ENCODE measurements at regions not wholly inside any gene's neighbourhood (a gene's known extent, or its start where the extent isn't known, plus 50 kb on each side); places are given as distances from the start of the nearest gene placed in this dataset.

DNA sequence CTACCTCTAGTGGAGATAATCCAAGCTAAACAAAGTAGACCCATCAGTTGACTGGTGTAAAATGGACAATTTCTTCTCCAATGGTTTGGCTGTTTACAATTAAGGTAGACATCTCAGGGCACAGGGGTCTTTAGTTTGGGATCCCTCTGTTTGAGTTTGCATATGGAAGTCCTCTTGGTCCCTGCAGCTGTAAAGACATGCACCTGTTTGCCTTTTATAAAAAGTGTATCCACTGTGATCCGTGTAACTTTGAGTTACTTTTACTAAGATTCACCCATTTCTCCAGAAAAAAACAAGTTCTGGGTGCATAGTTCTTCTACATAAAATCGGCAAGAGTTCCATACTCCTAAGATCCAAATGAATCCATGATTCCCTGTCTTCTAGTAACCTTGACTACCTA is 374.7 kb upstream of the ADAMTS16 start:
- DNase-seq, result no peak

DNA sequence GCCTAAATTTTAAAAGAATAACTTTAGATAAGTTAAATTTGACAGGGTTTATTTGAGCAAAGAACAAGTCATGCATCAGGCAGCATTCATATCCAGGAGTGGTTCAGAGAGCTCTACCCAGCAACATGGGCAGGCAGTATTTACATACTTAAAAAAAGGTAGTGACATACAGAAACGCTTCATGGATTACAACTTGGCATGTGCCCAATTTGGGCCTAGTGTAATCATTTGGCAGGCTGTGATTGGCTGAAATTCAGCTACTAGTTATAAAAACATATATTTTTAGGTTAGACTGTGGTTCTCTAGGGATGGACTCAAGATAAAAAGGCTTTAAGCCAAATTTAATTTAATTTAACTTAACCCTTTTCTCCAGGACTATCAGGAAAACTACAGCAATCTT is 374.0 kb upstream of the ADAMTS16 start:
- DNase-seq, result no peak

DNA sequence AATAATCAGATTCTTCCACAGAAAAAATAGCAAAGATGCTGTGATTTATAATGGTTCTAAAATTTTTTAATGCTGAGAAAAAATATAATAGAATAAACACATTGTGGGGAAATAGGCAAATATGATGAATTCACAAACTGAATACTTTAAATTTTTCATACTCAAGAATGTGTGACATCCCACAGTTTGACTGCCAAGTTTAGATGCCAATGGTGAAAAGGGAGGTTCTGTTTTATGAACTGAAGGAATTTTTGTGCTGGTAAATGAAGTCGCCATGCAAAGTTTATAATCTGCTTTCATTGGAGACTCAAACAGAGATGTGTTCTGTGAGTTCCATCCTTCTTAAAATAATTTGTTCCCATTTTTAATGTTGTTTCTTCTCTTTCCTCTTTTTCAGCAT is 367.5 kb upstream of the ADAMTS16 start:
- no peak for DNase-seq

DNA sequence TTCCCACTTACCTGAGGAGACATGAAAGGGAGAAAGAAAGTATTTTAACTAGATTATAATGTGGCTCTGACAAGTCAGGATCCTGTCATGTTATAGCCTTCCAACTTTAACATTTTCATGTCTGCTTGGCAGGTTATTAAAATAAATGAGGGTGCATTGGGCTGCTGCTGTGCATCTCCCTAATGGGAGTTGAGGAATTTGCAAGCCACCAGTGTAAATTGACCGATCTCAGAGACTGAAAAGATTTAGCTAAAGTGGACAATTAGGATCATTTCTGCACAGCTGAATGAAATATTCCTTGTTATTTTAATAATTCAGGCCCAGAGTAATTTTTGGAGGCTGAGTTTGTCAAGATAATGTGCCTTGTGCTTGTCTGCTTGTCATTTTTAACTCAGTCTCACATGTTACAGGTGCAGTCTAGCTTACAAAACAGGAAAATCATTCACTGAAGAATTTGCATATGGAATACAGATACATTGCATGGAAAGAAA is 366.3 kb upstream of the ADAMTS16 start:
- DNase-seq, result no peak

DNA sequence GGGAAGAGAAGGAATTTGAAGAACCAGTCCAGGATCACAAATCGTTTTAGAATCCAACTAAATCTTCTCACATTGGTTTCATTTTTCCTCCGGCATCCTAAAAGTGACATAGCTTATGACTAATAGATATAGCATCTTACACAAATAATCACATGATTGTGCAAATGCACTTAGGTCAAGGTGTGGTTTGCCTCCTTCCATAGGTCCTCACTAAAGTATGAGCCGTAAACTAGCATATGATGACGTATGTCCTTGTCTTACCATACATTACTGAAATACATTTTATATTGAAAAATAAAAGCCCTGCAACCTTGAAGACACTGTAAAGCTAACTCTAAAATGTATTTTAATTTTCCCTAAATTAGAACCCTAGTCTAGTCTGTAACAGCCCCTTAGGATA is 362.7 kb upstream of the ADAMTS16 start:
- DNase-seq, result no peak

DNA sequence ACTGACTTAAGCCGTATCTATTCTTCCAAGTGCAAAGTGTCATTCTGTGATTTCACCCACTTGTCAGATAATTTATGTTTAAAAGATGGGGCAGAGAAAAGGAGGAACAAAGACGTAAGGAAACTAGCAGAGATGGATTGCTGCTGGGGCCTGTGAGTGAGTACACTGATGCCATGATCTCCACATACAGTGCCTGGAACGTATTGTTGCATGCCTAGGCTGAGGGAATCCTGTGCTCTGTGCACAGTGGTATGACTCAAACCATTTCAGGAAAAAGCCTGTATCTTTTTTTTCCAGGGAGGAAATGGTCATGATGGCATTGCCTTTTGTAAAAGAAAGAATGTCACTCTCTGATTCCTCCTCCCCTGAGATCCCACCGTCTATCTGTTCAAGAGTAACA is 359.5 kb upstream of the ADAMTS16 start:
- DNase-seq, result no peak

DNA sequence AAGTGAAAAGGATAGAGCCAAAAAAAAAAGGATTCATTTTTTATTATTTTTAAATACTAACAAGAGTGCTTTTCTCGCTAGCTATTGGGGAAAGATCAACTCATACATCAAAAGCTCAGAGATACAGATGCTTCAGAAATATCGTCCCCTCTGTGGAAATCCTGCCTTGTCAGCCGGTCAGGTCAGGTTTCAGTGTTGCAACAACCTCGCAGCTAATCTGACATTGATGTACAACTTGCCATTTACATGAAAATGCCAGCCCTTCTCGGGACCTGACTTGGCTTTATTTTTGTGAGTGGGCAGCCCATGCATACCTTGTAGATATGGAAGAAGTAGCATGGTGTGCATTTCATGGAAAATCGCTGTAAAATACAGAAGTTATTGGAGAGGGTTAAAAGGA is 358.8 kb upstream of the ADAMTS16 start:
- DNase-seq, result no peak

DNA sequence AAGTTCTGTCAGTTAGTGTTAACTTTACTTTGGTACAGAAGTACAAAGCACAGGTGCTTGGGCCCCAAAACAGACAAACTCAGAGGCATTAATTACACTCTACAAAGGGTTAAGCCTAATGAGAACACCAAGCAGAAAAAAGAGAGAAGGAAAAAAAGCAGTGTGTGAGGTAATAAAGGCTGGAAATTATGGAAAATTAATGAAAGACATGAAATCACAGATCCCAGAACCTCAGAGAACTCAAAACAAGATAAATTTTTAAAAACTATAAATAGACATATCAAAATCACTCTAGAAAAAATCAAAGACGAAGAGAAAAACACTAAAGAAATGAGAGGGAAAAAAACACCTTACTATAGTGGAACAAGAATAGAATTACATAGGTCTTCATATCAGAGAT is 354.2 kb upstream of the ADAMTS16 start:
- no peak for DNase-seq

DNA sequence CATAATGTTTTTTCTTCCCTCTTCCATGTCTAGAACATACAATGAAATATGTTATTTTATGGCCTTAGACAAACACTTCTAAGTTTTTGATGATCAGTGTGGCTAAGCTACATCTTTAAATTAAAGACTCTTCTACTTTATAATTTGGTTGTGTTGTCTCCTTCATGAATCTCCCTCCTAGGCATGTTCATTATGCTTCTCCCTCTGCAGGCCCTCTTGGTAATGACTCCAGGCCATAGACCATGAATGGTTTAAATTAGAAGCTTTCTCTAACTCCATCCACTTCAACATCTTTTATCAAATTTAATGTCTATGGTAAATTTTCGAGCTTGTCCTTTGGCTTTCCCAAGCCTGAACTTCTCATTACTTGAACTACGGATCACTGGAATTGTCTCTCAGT is 342.7 kb upstream of the ADAMTS16 start:
- DNase-seq, result no peak

DNA sequence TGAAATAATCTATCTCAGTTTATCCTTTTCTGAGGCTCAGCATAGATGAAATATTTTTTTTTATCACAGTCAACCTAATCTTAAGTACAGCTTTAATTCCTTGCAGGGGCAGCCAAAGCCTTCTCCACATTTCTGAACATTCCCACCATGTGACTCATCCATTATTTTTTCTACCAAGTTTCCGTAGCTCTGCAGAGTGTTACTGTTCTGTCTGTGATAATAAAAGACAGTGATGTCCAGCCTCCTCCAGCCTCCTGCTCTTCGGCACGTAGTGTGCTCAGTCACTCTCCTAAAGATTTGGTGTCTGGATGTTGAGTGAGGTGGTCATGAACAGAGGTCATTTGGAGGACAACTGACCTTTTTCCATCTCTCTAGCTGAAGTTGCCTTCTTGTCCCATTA is 338.1 kb upstream of the ADAMTS16 start:
- peak; percentile 65 for DNase-seq

DNA sequence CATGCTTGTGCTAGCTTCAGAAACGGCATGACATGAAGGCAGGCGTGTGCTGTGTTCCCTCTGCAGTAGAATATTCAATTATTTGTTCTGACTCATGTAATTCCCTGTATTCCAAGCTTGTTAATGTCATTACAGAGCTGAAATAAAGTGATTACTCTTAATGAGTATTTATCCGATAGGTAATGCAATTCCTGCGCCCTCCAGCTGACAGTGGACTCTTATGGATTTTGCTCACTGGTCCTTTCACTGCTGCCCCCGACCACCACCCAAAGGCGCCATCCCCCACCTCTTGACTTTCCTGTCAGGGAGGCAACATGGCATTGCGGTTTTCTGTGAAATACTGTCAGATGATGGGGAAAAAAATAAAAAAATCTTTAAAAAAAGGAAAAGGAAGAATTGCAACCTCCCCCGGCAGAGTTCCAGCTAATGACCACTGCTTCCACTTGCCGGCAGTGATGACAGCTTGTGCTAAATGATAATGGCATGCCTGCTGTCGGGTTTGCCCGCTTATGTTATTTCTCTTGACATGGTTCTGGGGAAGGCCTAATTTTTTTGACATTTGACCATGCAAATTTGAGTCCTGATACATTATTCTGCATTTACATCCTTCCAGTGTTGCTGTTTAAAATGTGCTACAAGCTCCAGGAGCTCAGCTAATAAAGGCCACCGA is 335.3 kb upstream of the ADAMTS16 start:
- no peak for DNase-seq

DNA sequence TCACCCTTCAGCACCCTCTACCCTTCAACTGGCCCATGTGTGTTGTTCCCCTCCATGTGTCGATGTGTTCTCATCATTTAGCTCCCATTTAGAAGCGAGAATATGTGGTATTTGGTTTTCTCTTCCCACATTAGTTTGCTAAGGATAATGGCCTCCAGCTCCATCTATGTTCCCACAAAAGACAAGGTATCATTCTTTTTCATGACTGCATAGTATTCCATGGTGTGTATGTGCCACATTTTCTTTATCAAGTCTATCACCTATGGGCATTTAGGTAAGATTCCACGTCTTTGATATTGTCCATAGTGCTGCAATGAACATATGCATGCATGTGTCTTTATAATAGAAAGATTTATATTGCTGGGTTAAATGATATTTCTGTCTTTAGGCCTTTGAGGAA is 325.1 kb upstream of the ADAMTS16 start:
- no peak for DNase-seq

DNA sequence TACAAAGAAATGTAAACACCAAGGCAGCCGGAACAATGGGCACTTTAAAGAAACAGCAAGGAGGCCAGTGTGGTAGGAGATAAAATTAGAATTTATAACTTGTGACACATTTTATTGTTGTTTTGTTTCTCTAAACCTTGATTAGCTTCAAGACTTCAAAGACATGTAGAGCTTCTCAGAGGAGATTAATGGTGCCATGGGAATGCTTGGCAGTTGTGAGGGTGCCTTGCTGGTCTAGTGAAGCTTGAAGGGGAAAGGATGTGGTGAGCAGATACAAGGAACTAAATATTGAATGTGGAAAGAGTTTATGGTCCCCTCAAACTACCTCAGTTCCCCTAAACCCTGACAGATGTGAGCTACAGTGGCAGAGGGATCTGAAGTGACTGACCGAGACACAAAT is 322.4 kb upstream of the ADAMTS16 start:
- DNase-seq, result no peak

DNA sequence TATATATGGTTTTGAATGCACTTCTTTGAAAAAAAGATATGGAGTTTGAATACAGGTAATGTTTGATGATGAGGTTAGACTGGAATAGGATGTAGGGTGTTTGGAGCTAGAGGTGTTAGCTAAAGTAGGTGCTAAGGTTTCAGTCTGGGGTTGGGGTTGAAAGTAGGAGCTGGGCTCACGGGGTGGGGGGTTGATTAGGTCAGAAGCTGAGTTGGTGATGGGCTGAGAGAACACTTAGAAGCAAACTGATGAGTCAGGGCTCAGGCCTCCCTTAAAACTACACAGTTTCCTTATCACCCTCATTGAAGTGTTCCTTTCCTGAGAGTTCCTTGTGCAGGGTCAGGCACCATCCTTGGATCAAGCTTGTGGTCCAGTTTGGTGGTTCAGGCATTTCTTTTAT is 308.8 kb upstream of the ADAMTS16 start:
- DNase-seq, result no peak

DNA sequence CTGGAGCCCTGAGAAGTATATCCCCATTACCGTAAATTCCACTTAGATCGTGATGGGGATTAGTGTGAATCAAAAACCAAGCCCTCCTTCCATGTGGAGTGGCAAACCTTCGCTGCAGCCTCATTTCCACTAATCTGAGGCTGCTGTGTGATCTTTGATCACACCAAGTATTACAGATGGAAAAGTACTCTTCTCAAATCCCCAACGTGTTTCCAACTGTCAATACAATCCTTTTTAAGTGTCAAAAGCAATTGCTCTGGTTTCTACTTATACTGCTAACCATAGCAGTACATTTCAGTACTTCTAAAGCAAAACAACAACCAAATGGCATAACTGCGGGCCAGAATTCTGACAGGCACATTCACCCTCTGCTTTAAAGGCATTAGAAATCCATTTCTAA is 307.7 kb upstream of the ADAMTS16 start:
- DNase-seq, result no peak

DNA sequence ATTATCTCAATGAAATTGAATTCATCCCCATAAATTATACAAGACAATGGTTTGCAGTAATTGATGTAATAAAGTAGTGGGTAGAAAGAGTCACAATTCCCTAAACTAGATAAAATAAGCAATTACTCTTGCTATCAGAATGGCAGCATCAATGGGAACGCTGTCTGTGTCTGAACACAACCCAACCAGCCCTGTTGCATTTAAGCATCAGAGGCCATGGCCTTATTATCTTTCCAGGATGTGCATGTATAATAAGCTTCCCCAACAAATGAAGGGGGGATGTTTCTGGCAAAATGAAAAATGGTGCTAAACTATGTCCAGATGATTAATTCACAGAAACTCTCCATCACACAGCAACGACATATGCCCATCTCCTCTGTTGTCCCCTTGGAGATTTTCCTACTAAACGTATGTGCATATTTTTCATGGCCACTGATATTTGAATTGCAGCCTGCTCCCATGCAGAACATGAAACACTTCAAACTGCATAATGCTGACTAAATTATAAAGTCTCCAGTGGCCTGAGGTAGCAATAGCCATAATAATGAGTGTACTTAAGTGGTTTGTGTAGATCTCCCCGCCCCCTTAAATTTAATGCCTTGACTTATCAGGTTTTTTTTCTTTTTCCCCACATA is 306.9 kb upstream of the ADAMTS16 start:
- DNase-seq, result no peak

DNA sequence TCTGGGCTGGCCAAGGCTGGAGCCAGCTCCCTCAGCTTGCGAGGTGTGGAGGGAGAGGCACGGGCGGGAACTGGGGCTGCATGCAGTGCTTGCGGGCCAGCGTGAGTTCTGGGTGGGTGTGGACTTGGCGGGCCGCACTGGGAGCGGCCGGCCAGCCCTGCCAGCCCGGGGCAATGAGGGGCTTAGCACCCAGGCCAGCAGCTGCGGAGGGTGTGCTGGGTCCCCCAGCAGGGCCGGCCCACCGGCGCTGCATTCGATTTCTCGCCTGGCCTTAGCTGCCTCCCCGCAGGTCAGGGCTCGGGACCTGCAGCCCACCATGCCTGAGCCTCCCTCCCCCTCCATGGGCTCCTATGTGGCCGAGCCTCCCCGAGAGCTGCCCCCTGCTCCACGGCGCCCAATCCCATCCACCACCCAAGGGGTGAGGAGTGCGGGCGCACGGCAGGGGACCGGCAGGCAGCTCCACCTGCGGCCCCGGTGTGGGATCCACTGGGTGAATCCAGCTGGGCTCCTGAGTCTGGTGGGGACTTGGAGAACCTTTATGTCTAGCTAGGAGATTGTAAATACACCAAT is 302.6 kb upstream of the ADAMTS16 start:
- no peak for DNase-seq

DNA sequence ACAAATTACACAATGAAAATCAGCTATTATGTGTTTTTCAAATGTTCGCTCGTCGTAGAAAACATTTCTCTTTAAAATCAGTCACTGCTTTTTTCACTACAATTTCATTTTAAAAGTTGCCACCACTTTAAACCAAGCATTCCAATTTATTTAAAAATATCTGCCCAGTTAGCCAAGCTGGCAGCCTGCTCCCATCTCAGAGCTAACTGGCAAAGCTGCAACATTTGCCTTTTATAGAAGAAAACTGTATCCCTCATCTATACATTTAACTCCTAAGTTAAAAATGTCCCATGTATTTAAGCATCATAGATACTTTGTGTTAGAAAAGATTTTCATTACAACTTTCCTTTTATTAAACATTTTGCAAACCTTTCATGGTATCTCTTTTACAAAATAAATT is 294.9 kb upstream of the ADAMTS16 start:
- DNase-seq, result no peak

DNA sequence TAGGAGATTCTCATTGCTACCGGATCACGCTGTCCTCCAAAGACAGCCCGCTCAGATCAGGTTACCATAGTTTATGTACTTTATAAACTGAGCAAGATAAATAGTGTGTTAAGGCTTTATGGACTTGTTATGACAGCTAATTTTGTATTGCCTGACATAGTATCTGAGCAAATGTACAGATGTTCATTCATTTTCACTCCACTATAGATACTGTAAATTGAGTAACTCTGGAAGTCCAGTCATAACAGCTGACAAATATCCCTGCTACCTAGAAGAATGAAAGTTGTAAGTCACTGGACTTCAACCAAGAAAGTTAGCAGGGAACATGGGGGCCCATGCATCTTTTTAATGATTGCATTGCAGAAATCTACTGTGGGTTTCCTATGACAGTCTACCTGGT is 292.4 kb upstream of the ADAMTS16 start:
- no peak for DNase-seq

DNA sequence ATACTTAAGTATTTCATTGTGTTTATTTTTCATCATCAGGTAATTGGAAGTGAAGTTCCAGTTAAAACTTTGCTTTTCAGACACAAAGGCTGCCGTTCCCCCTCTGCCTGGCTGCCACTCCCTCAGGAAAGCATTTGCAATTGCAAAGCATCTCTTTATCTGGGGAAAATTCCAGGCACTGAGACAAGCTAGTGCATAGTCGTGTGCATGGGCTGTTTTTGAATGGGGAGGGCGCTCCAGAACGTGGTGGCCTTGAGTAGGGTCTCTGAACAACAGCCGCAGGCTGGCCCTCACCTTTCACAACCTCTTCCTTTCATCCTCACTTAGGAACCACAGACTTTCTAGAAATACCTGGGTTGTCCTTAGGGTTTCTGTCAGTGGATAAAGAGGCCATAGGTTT is 285.1 kb upstream of the ADAMTS16 start:
- DNase-seq, result no peak

DNA sequence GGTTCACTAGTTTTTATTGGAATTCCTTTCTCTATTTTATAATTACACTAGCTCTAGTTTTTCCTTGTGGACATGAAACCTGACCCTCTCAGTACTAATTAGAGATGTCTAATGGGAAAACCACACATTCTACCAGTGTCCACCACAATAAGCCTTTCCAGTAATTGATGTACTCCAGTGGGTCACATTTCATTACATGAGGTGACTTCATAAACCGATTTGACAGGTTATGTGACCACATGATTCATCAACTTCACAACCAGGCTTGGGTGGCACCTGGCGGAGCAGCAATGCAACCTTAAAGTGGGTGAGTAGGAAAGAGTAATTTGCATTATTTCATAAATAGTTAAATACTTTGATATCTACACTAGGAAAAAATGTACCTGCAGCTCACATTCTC is 284.2 kb upstream of the ADAMTS16 start:
- no peak for DNase-seq

DNA sequence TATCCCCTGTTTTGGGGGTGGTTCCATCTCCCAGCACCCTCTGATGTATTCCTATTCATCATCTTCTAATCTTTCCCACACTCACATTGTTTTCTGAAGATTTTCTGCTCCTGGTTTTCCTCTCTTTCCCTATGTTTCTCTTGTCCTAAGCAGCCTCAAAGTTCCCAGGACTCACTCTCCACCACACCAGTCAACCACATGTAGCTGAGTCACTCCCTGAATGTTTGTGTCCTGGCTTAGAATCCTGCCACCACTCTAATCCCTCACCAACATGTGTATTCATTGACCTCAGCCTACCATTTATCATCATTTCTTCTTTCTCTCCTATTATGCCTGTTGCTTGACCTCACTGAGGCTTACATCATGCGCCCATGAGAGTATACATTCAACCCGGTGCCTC is 282.4 kb upstream of the ADAMTS16 start:
- peak; percentile 1 for DNase-seq

DNA sequence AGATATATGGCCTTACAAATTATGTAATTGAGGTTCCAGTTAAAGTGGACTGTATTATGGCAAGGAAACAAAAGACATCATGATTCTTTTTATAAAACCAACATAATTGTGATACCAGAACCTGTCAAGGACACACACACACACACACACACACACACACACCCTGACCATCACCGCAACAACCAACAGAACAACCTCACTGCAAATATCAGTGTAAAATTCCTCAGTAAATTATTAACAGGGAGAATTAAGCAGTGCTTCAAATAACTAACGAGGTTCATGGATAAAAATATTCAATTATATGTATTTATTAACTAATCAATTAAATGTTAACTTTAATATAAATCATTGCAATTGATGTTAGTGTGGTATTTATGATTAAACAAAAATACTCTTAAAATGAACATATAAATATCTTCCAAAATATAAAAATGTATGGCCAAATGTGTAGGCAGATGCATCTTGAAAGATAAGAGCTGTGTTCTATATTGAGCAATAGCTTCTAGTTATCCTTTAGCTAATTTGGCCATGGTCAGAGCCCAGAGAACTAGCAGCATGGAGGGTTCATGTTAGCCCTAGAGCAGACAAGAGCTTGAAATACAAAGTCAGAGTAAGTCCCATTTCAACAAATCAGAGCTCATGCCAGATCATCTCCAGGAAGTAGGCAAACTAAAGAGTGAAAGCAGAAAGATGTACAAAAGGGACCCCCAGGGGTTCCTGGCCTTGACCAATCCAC is 280.5 kb upstream of the ADAMTS16 start:
- no peak for DNase-seq

DNA sequence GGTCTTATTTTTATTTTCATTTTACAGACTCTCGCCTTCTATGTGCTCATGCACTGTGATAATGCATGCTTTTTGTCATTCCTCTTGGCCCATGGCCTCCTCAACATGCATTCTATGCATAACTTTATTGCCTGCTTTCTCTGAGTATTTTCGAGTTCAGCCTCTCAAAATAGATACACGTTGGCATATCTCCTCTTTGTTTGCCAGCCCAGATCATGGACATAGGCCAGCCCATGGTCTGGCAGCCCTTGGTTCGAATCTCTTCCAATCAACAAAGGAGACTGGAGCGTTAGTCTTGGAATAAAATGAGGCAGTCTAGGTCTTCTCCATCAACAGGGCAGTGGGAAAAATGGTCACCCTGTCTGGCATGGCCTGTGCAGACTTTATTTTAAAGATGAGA is 279.5 kb upstream of the ADAMTS16 start:
- DNase-seq, result no peak
